Esophagus muscularis mucosa (tissue), 4 donors: ENCODE measurements at regions not wholly inside any gene's neighbourhood (a gene's known extent, or its start where the extent isn't known, plus 50 kb on each side); places are given as distances from the start of the nearest gene placed in this dataset.

Experiments used
- CTCF ChIP-seq, 3 experiments: fragments of 200-600 bp in 2 of 3; fragments of 450-650 bp in 1 of 3; sonication (generic) in 2 of 3; IDR thresholded peaks; one replicate each; pipeline ENCODE4 v1.5.1; 2017 to 2019; ENCODE audit warnings: antibody characterized with exemption in 3 of 3, mild to moderate bottlenecking in 2 of 3, moderate library complexity in 1 of 3
- EP300 ChIP-seq: sonication (generic); formaldehyde crosslinking; IDR thresholded peaks from one replicate; pipeline ENCODE4 v1.6.1; 2017; ENCODE audit warnings: antibody characterized with exemption
- POLR2A ChIP-seq: fragments of 450-650 bp; IDR thresholded peaks from one replicate; pipeline ENCODE4 v1.6.1; 2017; ENCODE audit warnings: antibody characterized with exemption, moderate library complexity, mild to moderate bottlenecking, low read depth
- POLR2AphosphoS5 ChIP-seq, 2 donors: sonication (generic); formaldehyde crosslinking; IDR thresholded peaks; one replicate each; pipeline ENCODE4 v1.6.1; 2017; ENCODE audit warnings: antibody characterized with exemption in 2 of 2

GRCh38 chr18:59769129-59769865 lies 72.1 kb upstream of the CCBE1 start:
- TF ChIP-seq CTCF (IDR thresholded peaks at IDR 0.05) (no peak), POLR2A (no peak), POLR2AphosphoS5 (IDR thresholded peaks at IDR 0.05) (no peak), EP300 (no peak)
